Activated CD4-positive, alpha-beta T cell treated with anti-CD3 and anti-CD28 coated beads for 4 hours (primary cell): ENCODE measurements at regions not wholly inside any gene's neighbourhood (a gene's known extent, or its start where the extent isn't known, plus 50 kb on each side); places are given as distances from the start of the nearest gene placed in this dataset.
A peak's percentile ranks its signal among the peaks of the same experiment; 100 is the strongest.

Experiments
- DNase-seq, 2 donors: peaks; one replicate each; pipeline ENCODE4 v3.0.0-alpha.2; 2020

- no peak for DNase-seq
Observed at GRCh38 chrX:40157228-40158035, 59.7 kb upstream of the BCOR start.

GRCh38 chrX:40156470-40157227 lies 58.9 kb upstream of the BCOR start:
- DNase-seq = no peak

GRCh38 chrX:40155589-40156469 lies 58.1 kb upstream of the BCOR start:
- DNase-seq = no peak

GRCh38 chrX:40154853-40155588 lies 57.3 kb upstream of the BCOR start:
- DNase-seq = no peak

GRCh38 chrX:40154250-40154852 lies 56.6 kb upstream of the BCOR start:
- DNase-seq = no peak

- peak; percentile 59 to 62 for DNase-seq
Observed at GRCh38 chrX:40153345-40154249, 55.8 kb upstream of the BCOR start.

- DNase-seq = no peak
Observed at GRCh38 chrX:40152741-40153344, 55.1 kb upstream of the BCOR start.

- peak in 1 of 2 donors; percentile 44 for DNase-seq
Observed at GRCh38 chrX:40152173-40152711, 54.5 kb upstream of the BCOR start.

- no peak for DNase-seq
Observed at GRCh38 chrX:40151211-40152172, 53.7 kb upstream of the BCOR start.

- no peak for DNase-seq
Observed at GRCh38 chrX:40150503-40150902, 52.7 kb upstream of the BCOR start.

GRCh38 chrX:40149286-40150175 lies 51.8 kb upstream of the BCOR start:
- DNase-seq = no peak

GRCh38 chrX:40148385-40149285 lies 50.9 kb upstream of the BCOR start:
- no peak for DNase-seq

GRCh38 chrX:40147971-40148370 lies 50.2 kb upstream of the BCOR start:
- DNase-seq = no peak
